ENCODE measurements at regions not wholly inside any gene's neighbourhood (a gene's known extent, or its start where the extent isn't known, plus 50 kb on each side); places are given as distances from the start of the nearest gene placed in this dataset.

DNA sequence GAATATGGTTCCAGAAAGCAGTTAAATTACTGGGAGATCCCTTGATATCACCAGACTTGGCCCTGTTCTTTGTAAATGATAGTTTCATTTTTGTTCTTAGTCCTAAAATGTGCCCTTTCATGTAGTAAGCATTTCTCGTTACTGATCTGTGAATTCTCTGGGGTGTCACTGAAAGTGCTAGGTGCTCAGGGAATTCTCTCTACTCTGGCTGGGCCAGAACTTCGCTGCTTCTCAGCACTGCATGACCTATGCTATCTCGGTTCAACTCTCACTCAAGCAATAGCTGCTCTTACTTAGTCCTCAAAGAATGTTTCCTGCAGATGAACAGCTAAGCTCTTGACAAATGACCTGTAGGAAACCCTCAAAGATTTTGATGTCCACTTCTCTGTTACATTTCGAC is 1144.3 kb downstream of the ADGRL3 start:
- H3K36me3 ChIP-seq (replicated peaks in 1 of 2; ENCODE audit: control insufficient read depth in 1 of 2, insufficient read depth in 2 of 2, low read length in 2 of 2), result no peaks in the 10 kb centered on the region
- no peaks in the 10 kb centered on the region; a peak in 1 of 5 replicates for H3K27me3 ChIP-seq (ENCODE audit: control insufficient read depth in 1 of 2, insufficient read depth in 2 of 2, low read length in 2 of 2)
- no peak overlapping the region for H3K4me2 ChIP-seq (ENCODE audit: low read depth, low read length)
- FAIRE-seq (no peak), ATAC-seq (no peak), DNase-seq (ENCODE audit: low spot score) (no peak)
- peaks cover 41% of the 10 kb centered on the region for H3K9me3 ChIP-seq (ENCODE audit: low read length)
- 1% methylated on average over 4 of the region's 4 CpGs for WGBS (ENCODE audit: low lambda C conversion rate)
- H2AFZ ChIP-seq (ENCODE audit: low read length), result no peak overlapping the region
- no peaks in the 10 kb centered on the region for H3K79me2 ChIP-seq (ENCODE audit: insufficient read depth, low read length)
- intact Hi-C loops (cut with micrococcal nuclease; ENCODE audit: unreplicated experiment), result no loop called here
- POLR2A ChIA-PET, result no interaction called here
- CTCF ChIA-PET (ENCODE audit: low intra/inter-chr PET ratio, low total read pairs), result no interaction called here
- BruUV-seq (replicated peaks), result no TSS peak
- H3K4me1 ChIP-seq (ENCODE audit: insufficient read depth, low read length), result no peaks in the 10 kb centered on the region
- H3K9ac ChIP-seq (ENCODE audit: insufficient read depth, low read depth, low read length), result no peak overlapping the region
- H3K4me3 ChIP-seq (replicated peaks in 1 of 3; ENCODE audit: insufficient read depth in 1 of 3, low read depth in 2 of 3, low read length in 3 of 3), result no peak overlapping the region
- H3K27ac ChIP-seq (ENCODE audit: extremely low read length, insufficient read depth, low read length), result no peak overlapping the region
- no peaks in the 10 kb centered on the region for H4K20me1 ChIP-seq (ENCODE audit: insufficient read depth, low read length)
- no peak for TF ChIP-seq NCOR1 (IDR thresholded peaks at IDR 0.05; ENCODE audit: borderline replicate concordance, low read length)
- TF ChIP-seq SRF (IDR thresholded peaks at IDR 0.05; ENCODE audit: low read depth, low read length), result no peak
- no peak for TF ChIP-seq RFXANK (CRISPR knock-in tag; IDR thresholded peaks at IDR 0.05)
- no peak for TF ChIP-seq ZNF446 (CRISPR knock-in tag; IDR thresholded peaks at IDR 0.05)
- no peak for TF ChIP-seq ZFP37 (CRISPR knock-in tag; IDR thresholded peaks at IDR 0.05; ENCODE audit: borderline replicate concordance)
- TF ChIP-seq RORA (CRISPR knock-in tag; IDR thresholded peaks at IDR 0.05), result no peak
- no peak for TF ChIP-seq ZNF124 (CRISPR knock-in tag; IDR thresholded peaks at IDR 0.05)
- TF ChIP-seq SNAPC2 (CRISPR knock-in tag; IDR thresholded peaks at IDR 0.05), result no peak
- TF ChIP-seq SYNCRIP (IDR thresholded peaks at IDR 0.05; ENCODE audit: insufficient read depth, low read depth, low read length), result no peak
- no peak for TF ChIP-seq AHR (CRISPR knock-in tag; IDR thresholded peaks at IDR 0.05)
- TF ChIP-seq, protein P1, sequence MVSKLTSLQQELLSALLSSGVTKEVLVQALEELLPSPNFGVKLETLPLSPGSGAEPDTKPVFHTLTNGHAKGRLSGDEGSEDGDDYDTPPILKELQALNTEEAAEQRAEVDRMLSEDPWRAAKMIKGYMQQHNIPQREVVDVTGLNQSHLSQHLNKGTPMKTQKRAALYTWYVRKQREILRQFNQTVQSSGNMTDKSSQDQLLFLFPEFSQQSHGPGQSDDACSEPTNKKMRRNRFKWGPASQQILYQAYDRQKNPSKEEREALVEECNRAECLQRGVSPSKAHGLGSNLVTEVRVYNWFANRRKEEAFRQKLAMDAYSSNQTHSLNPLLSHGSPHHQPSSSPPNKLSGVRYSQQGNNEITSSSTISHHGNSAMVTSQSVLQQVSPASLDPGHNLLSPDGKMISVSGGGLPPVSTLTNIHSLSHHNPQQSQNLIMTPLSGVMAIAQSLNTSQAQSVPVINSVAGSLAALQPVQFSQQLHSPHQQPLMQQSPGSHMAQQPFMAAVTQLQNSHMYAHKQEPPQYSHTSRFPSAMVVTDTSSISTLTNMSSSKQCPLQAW (CRISPR knock-in tag; IDR thresholded peaks at IDR 0.05), result no peak
- no peak for TF ChIP-seq ZC3H13 (CRISPR knock-in tag; IDR thresholded peaks at IDR 0.05)
- no peak for TF ChIP-seq ZNF572 (CRISPR knock-in tag; IDR thresholded peaks at IDR 0.05)
- no peak for TF ChIP-seq SIN3B (IDR thresholded peaks at IDR 0.05; ENCODE audit: low read length)
- in situ Hi-C loops (cut with HindIII; ENCODE audit: extremely low pct_ligation_motif_present, low pct_unique_long_range_greater_than_20kb), result no loop called here

Measured in HepG2 (cell line).